PC-9 (cell line): ENCODE measurements at regions not wholly inside any gene's neighbourhood (a gene's known extent, or its start where the extent isn't known, plus 50 kb on each side); places are given as distances from the start of the nearest gene placed in this dataset.

Experiments
- BruUV-seq: library from RNA; stranded (reverse); fragments of 400-500 nt; replicated peaks from 2 replicates; lab custom pipeline; 2021; lab: Mats Ljungman, UMichigan
- CTCF ChIA-PET: fragments of 300-600 bp; sonication (Branson Sonifier 250); formaldehyde crosslinking; loops from one replicate; lab custom pipeline; 2022; ENCODE audit warnings: antibody characterized with exemption; lab: Charles Lee
- POLR2A ChIA-PET: fragments of 300-600 bp; sonication (Branson Sonifier 250); formaldehyde crosslinking; loops from one replicate; lab custom pipeline; 2022; ENCODE audit warnings: antibody characterized with exemption; ENCODE audit not compliant: unreplicated experiment; lab: Charles Lee
- DNase-seq, 2 experiments: peaks; one replicate each; pipeline versions ENCODE4 v3.0.0 to v3.0.0-alpha.2; 2015 to 2022; ENCODE audit warnings: mixed read lengths in 1 of 2
- H2AFZ ChIP-seq: fragments of 200-600 bp; sonication (generic); 2 replicates; pipeline ENCODE4 v1.8.1; 2017; ENCODE audit warnings: antibody characterized with exemption
- H3F3A ChIP-seq: fragments of 200-600 bp; sonication (generic); 2 replicates; pipeline ENCODE4 v1.8.1; 2017; ENCODE audit warnings: antibody characterized with exemption, mild to moderate bottlenecking, low read depth; ENCODE audit not compliant: insufficient read depth
- H3K27ac ChIP-seq: fragments of 200-600 bp; sonication (generic); 2 replicates; pipeline ENCODE4 v1.6.1; 2016; ENCODE audit warnings: mixed run types
- H3K27me3 ChIP-seq: fragments of 200-600 bp; sonication (generic); 2 replicates; pipeline ENCODE4 v1.6.1; 2016; ENCODE audit warnings: low read depth, mixed run types; ENCODE audit not compliant: insufficient read depth
- H3K36me3 ChIP-seq: fragments of 200-600 bp; sonication (generic); 2 replicates; pipeline ENCODE4 v1.6.1; 2016; ENCODE audit warnings: low read depth, mixed run types
- H3K4me1 ChIP-seq: fragments of 200-600 bp; sonication (generic); replicated peaks from 2 replicates; pipeline ENCODE4 v1.6.1; 2016; ENCODE audit warnings: mixed run types; ENCODE audit not compliant: insufficient read depth
- H3K4me2 ChIP-seq: fragments of 200-600 bp; sonication (generic); 2 replicates; pipeline ENCODE4 v1.6.1; 2017; ENCODE audit warnings: mixed run types
- H3K4me3 ChIP-seq: fragments of 200-600 bp; sonication (generic); 2 replicates; pipeline ENCODE4 v1.6.1; 2016; ENCODE audit warnings: mixed run types
- H3K79me2 ChIP-seq: fragments of 200-600 bp; sonication (generic); 2 replicates; pipeline ENCODE4 v1.6.1; 2017; ENCODE audit warnings: low read depth, mixed run types
- H3K9me2 ChIP-seq: fragments of 200-600 bp; sonication (generic); 2 replicates; pipeline ENCODE4 v1.8.1; 2017; ENCODE audit warnings: mild to moderate bottlenecking; ENCODE audit not compliant: insufficient read depth
- H3K9me3 ChIP-seq: fragments of 200-600 bp; sonication (generic); 2 replicates; pipeline ENCODE4 v1.8.1; 2016; ENCODE audit warnings: low read depth; ENCODE audit not compliant: insufficient read depth
- H4K20me1 ChIP-seq: fragments of 200-600 bp; sonication (generic); 2 replicates; pipeline ENCODE4 v1.8.1; 2017; ENCODE audit not compliant: insufficient read depth
- CTCF ChIP-seq: fragments of 200-600 bp; sonication (generic); conservative IDR thresholded peaks from 2 replicates; pipeline ENCODE4 v1.6.1; 2017; ENCODE audit warnings: mixed run types, antibody characterized with exemption, mild to moderate bottlenecking, moderate library complexity
- EZH2 ChIP-seq: fragments of 200-600 bp; sonication (generic); IDR thresholded peaks from 2 replicates; pipeline ENCODE4 v1.8.0; 2017; ENCODE audit warnings: antibody characterized with exemption, low read depth
- intact Hi-C: fragments of 100-400 bp; cut with micrococcal nuclease; formaldehyde crosslinking; loops from one replicate; pipeline ENCODE4 v1.10.0; 2022; ENCODE audit not compliant: unreplicated experiment

- no peaks in the 10 kb centered on the region for H4K20me1 ChIP-seq
- no peaks in the 10 kb centered on the region for H3K36me3 ChIP-seq
- no TSS peak for BruUV-seq
- H3K4me2 ChIP-seq, result no peak overlapping the region
- DNase-seq, result no peak
- H3K9me3 ChIP-seq, result no peaks in the 10 kb centered on the region
- H3K27me3 ChIP-seq, result no peaks in the 10 kb centered on the region
- no peak overlapping the region for H3K4me3 ChIP-seq
- no peaks in the 10 kb centered on the region for H3F3A ChIP-seq
- H3K27ac ChIP-seq, result no peak overlapping the region
- H3K4me1 ChIP-seq, result no peaks in the 10 kb centered on the region
- POLR2A ChIA-PET, result no interaction called here
- TF ChIP-seq EZH2 (no peak), CTCF (no peak)
- intact Hi-C loops, result no loop called here
- H2AFZ ChIP-seq, result no peak overlapping the region
- no peaks in the 10 kb centered on the region for H3K79me2 ChIP-seq
- H3K9me2 ChIP-seq, result no peaks in the 10 kb centered on the region
- CTCF ChIA-PET, result no interaction called here
These were observed 711.8 kb upstream of the CHD1 start for GRCh38 chr5:99640646-99641045.

DNA sequence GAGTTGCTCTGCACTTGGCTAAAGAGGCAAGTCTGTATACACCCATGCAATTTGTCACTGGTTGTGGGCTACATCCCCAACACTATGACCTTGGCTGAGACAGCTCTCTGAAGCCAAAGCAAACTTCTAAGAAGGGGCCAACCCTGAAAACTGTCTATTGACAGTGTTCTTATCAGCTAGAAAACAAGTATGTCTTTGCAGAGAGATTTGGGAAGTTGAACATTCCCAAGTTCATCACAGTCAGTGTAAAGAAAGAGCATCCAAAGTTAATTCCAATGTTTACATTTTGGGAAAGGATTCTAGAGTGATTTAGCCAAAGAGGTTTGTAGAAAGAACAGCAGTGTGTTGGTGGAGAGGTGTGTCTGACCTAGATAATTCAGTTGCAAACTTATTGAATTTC is 711.1 kb upstream of the CHD1 start:
- ChIA-PET POLR2A (no interaction called here), CTCF (no interaction called here)
- no peaks in the 10 kb centered on the region for H3K79me2 ChIP-seq
- no peak overlapping the region for H3K4me2 ChIP-seq
- BruUV-seq, result no TSS peak
- no peaks in the 10 kb centered on the region for H3K27me3 ChIP-seq
- intact Hi-C loops, result no loop called here
- H3K9me2 ChIP-seq, result no peaks in the 10 kb centered on the region
- no peak overlapping the region for H2AFZ ChIP-seq
- no peak overlapping the region for H3K4me3 ChIP-seq
- H3F3A ChIP-seq, result no peaks in the 10 kb centered on the region
- H3K9me3 ChIP-seq, result no peaks in the 10 kb centered on the region
- H3K27ac ChIP-seq, result no peak overlapping the region
- no peaks in the 10 kb centered on the region for H3K36me3 ChIP-seq
- H4K20me1 ChIP-seq, result no peaks in the 10 kb centered on the region
- TF ChIP-seq EZH2 (no peak), CTCF (no peak)
- H3K4me1 ChIP-seq, result no peaks in the 10 kb centered on the region
- DNase-seq, result no peak

- Histone ChIP-seq H3K27me3 (no peaks in the 10 kb centered on the region), H3K4me1 (no peaks in the 10 kb centered on the region), H4K20me1 (no peaks in the 10 kb centered on the region), H3F3A (no peaks in the 10 kb centered on the region), H3K36me3 (no peaks in the 10 kb centered on the region), H3K27ac (no peak overlapping the region), H3K4me3 (no peak overlapping the region), H3K79me2 (no peaks in the 10 kb centered on the region), H3K9me2 (no peaks in the 10 kb centered on the region), H3K4me2 (no peak overlapping the region), H2AFZ (no peak overlapping the region), H3K9me3 (no peaks in the 10 kb centered on the region)
- BruUV-seq, result no TSS peak
- intact Hi-C loops, result no loop called here
- DNase-seq, result no peak
- TF ChIP-seq CTCF (no peak), EZH2 (no peak)
- POLR2A ChIA-PET, result no interaction called here
- CTCF ChIA-PET, result no interaction called here
These were observed 707.9 kb upstream of the CHD1 start for GRCh38 chr5:99636663-99637062.
